NCI-H69 (cell line): ENCODE measurements at regions not wholly inside any gene's neighbourhood (a gene's known extent, or its start where the extent isn't known, plus 50 kb on each side); places are given as distances from the start of the nearest gene placed in this dataset.

Source experiments
- DNase-seq: peaks from one replicate; lab custom pipeline; 2025; lab: John Stamatoyannopoulos, UW

DNA sequence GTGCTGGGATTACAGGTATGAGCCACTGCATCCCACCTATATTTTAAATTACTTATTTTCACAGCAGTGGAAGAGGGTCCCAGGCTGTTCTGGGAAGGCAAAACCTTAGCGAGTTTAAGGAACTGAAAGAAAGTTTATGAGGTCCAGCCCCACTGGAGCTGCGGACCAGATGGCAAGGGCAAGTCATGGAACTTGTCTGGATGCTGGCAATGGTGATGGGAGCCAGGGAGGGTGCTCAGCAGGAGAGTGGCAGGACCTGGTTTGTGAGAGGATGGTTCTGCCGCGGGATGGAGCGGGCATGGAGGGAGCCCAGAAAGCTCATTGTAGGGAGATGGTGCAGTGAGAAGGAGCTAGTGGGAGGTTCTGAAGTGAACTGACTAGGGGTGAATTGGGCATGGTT lies 50.6 kb upstream of the SLC45A1 start:
- DNase-seq, result no peak

DNA sequence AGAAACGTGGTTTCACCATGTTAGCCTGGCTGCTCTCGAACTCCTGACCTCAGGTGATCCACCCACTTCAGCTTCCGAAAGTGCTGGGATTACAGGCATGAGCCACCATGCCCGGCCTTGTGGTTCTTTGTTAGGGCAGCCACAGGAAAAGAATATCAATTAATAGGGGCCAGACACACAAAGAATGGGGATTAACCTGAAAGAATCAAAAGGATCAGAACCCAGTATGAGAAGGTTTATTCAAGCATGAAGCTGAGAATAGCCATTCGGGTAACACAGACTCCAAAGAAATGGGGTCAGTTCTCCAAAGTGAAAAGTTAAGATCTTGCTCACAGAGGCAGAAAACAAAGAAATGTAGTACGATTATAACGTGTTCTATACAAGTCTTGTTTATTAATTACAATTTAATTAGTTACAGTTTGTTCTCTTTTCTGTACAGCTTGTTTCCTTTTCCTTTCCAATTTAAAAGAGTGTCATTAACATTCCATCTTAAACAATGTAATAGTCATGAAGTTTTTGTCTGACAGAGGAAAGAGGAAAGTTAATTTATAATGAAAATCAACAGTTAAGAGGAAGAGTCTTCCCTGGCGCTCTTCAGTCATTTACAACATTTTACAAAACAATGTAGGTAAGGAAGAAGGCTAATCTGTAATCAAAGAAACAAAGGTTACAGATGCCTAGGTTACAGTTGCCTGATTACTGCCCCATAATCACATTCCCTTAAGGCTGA lies 51.3 kb upstream of the SLC45A1 start:
- DNase-seq, result no peak

DNA sequence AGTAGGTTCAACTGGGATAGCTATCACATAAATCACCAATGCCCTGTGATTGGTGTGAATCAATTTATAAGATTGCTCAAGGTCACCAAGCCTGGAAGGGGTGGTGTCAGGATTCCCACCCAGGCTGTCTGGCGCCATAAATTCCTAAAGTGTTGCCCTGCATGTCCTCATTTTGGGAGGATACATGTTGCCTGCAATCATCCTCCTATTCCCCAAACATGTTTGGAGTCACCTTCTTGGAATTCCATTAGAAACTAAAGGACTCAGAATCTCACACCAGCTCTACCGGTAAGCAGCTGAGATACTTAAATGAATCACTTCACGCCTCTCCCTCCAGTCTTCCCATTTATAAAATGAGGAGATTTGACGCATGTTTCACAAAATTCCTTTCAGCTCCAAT lies 54.1 kb upstream of the SLC45A1 start:
- no peak for DNase-seq

DNA sequence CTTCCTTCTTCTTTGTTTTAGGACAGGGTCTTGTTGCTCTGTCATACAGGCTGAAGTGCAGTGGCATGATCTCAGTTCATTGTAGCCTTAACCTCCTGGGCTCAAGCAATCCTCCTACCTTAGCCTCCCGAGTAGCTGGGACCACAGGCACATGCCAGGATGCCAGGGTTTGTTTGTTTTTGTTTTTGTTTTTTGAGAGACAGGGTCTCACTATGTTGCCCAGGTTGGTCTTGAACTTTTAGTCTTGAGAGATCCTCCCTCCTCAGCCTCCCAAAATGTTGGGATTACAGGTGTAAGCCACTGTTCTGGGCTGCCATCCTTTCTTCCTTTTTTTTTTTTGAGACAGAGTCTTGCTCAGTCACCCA lies 56.5 kb upstream of the SLC45A1 start:
- DNase-seq, result no peak

DNA sequence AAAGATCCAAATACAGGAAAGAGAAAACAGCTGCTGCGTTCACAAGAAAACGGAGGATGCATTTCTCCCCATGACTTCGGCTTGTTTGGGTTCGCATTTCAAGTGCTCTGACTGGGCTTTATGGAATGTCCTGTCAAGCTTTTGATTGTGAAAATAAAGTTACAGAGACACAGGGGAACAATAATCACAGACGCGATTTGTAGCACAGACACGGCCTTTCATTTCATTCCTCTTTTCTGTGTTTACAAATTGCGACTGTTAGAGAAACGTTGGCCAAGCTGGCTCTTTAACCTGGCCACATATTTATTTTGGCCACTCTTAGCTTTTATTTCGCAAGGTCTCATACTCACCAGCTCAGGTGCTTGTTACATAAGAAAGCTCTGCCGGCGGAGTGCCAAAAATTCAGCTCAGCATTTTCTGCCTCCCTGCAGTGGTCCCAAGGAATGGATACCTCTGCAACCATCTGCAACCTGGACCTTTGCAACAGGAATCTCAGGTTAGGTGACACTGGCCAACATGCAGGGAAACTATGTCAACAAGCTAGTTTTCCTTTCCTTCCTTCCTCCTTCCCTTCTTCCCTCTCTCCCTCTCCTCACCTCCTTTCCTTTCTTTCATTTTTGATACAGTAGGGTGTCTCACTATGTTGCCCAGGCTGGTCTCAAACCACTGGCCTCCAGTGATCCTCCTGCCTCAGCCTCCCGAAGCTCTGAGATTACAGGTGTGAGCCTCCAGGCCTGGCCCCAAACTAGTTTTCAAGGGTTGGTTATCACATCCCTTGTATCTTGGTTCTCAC lies 58.2 kb upstream of the SLC45A1 start:
- DNase-seq, result peak; percentile 37

DNA sequence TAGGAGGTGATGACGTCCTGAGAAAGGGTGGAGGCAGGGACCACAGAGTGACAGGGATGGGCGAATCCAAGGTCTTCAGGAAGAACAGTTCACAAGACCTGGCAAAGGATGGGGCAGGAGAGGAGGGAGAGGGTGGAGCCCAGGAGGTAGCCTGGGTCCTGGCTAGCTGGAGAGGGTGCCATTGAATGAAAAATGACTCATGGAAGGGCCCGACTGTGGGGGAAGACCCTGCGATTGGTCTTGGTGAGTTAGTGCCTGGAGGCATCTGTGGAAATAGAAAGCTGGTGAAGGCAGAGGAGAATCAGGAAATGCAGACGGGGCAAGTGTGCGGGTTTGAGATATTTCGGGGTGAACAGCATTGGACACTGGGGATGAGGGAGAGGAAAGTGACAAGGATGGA lies 60.3 kb upstream of the SLC45A1 start:
- DNase-seq, result no peak

DNA sequence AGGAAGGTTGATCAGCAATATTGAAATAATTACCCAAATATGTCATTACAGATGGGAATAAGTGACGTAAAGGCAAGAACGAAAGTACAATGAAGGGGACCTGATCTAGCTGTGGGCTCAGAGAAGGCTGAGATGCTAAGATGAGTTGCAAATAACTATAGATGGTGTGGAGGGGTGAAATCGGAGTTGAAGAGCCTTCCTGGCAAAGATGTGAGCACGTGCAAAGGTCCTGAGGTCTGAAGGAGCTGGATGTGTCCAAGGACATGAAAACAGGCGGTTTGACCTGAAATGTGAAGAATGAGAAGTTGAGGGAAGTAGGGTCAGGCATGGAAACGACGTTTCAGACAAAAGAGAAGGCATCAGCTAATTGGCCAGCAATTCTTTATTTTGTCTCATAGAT lies 61.6 kb upstream of the SLC45A1 start:
- DNase-seq, result no peak

DNA sequence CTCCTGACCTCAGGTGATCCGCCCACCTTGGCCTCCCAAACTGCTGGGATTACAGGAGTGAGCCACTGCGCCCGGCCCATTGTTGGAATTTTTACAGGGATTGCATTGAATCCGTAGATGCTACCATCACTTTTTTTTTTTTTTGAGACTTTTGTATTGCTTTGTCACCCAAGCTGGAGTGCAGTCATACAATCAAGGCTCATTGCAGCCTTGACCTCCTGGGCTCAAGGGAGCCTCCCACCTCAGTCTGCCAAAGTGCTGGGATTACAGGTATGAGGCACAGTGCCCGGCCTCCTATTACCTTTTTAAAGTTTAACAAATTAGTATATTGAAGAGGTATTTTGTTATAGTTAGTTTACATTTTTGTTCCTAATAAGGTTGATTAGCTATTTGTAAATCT lies 62.2 kb upstream of the SLC45A1 start:
- DNase-seq, result no peak

DNA sequence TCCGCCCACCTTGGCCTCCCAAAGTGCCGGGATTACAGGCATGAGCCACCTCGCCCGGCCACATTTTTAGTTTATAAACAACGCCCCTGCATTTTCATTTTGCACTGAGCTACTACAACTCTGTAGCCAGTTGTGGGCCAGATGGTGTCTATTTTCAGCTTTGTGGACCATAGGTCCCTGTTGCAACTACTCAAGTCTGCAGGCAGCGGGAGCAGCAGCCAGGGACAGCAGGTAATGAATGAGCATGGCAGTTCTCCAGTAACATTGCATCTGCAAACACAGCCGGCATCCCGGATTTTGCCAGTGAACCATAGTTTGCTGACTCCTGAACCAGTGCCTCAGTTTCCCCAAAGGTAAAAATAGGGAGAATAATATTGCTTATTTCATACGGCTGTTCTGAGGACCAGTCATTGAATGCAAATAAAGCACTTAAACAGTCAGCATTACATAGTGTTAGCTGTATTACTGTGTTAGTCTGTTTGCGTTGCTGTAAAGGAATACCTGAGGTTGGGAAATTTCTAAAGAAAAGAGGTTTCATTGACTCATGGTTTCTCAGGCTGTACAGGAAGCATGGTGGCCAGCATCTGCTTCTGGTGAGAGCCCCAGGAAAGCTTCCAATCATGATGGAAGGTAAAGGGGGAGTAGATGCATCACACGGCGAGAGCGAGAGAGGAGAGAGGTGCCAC lies 65.5 kb upstream of the SLC45A1 start:
- DNase-seq, result no peak

DNA sequence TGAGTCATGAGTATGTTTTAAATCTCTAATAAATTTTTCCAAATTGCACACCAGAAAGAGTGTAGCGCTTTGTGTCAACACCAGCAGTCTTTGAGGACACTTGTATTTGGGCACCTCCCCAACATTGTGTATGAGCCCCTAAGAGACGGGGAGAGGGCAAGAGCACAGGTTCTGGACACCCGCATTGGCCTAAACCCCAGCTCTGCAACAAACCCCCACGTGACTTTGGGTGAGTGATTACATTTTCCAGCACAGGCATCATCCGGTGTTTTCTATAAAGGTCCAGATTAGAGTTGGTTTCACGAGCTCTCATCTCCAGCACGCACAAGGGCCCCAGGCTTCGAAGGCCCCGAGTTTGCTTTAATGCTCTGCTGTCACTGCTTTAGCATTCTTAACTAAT lies 66.3 kb upstream of the SLC45A1 start:
- DNase-seq, result no peak

DNA sequence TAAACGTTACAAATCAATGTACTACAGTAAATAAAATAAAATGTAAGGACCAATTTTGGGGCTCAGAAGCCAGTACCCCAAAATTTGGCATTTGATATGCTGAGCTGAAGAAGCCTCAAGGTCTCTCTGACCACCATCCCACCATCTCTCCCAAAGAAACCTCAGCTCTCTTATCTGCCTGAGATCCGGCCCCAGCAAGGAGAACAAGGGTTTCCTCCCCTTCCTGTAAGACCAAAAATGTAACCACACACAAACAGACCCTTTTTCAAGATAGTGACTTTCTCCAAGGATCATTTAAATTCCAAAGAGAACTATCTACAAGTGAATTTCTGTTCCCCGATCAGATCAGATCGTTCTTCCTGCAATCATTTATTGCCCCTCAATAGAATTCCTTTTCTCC lies 68.1 kb upstream of the SLC45A1 start:
- no peak for DNase-seq

DNA sequence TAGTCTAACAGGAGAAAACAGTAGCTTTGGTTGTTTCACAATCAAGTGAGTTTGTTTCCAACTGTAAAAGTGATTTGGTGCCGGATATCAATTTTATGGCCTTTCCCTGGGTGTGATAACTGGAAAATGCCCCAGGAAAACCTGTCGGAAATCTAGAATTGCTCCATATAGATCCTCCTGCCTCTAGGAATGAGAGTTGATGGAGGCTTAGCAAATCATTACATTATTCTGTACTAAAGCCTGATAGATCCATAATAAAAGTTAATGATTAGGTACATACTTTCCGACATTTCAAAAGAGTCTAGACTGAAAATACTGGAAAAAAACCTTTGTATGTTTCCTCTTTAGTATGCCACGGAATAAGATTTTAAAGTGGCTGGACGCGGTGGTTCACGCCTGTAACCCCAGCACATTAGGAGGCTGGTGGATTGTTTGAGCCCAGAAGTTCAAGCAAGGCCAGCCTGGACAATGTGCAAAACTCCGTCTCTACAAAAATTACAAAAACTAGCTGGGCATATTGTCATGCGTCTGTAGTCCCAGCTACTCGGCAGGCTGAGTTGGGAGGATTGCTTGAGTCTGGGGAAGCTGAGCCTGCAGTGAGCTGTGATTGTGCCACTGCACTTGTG lies 70.0 kb upstream of the SLC45A1 start:
- DNase-seq, result no peak

DNA sequence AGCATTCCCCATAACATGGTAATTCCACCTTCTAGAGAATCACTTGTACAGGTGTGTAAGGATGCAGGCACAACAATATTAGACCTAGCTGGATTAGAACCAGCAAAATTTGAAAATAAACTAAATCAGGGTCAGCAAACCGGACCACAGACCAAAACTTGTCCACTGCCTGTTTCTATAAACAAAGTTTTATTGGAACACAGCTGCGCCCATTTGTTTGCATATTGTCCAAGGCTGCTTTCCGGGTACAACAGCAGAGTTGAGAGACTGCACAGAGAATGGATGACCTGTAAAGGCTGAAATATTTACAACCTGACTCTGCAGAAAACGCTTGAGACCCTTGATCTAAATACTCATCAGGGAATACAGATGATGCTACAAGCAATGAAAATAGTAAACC lies 73.6 kb upstream of the SLC45A1 start:
- no peak for DNase-seq

DNA sequence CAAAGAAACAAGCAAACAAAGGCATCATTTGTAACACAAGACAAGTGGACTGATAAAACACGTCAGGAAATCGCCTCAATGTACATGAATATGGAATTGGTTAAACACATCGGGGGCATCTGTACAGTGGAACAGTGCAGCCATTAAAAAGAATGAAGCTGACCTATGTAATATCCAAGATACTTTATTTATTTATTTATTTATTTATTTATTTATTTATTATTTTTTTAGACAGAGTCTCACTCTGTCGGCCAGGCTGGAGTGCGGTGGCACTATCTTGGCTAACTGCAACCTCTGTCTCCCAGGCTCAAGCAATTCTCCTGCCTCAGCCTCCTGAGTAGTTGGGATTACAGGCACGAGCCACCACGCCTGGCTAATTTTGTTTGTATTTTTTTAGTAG lies 75.4 kb upstream of the SLC45A1 start:
- DNase-seq, result no peak

DNA sequence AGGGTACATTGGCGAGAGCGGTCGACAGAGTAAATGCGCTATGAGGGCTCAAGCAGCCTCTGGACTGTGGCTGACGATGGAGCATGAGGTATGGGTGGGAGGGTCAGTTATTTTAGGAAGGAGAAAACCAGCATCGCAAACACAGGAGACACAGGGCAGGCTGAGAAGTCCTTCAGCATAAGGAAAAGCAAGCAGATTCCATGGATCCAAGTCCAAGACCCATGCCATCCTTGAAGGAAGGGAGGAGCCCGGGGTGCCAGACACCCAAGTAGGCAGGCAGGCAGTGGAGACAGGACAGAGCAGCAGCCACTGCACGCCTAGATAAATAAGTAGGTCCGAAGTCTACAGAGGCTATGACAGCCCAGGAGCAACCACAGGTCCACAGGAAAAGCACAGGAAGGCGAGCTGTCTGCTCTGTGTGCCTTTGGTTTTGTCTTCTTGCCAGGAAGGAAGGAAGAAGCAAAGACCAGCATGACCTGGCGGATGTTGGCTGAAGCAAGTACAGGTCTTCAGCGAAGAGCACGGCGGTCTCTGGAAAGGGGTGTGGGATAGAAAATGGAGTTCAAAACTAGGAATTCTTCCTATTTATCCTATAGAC lies 76.4 kb upstream of the SLC45A1 start:
- no peak for DNase-seq

DNA sequence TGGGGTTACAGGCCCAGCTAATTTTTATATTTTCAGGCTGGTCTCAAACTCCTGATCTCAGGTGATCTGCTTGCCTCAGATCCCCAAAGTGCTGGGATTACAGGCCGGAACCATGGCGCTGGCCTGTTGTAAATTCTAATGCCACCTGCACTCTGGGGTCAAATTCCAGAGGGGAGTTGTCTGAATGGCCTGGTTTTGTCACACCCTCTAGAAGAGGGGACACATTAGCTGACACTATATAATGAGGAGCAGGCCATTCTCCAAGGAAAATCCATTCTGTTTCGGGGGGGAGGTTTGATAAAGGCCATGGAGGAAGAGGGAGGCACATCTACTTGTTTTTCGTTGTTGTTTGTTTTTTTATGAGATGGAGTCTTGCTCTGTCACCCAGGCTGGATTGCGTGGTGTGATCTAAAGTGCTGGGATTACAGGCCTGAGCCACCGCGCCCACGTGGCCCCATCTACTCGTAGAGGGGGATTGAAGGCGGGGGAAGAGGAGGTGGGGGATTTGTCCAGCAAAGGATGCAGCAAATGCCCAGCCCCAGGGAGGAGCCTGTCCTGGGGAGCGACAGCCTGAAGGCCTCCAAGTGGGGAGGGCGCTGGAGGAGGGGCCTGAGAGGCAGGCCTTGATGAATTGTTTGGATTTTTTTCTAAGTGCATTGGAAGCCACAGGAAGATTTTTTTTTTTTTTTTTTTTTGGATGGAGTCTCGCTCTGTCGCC lies 78.4 kb upstream of the SLC45A1 start:
- DNase-seq, result no peak

DNA sequence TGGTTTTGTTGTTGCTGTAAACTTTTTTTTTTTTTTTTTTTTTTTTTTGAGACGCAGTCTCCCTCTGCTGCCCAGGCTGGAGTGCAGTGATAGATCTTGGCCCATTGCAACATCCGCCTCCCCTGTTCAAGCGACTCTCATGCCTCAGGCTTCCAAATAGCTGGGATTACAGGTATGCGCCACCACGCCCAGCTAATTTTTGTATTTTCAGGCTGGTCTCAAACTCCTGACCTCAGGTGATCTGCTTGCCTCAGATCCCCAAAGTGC lies 78.9 kb upstream of the SLC45A1 start:
- no peak for DNase-seq

DNA sequence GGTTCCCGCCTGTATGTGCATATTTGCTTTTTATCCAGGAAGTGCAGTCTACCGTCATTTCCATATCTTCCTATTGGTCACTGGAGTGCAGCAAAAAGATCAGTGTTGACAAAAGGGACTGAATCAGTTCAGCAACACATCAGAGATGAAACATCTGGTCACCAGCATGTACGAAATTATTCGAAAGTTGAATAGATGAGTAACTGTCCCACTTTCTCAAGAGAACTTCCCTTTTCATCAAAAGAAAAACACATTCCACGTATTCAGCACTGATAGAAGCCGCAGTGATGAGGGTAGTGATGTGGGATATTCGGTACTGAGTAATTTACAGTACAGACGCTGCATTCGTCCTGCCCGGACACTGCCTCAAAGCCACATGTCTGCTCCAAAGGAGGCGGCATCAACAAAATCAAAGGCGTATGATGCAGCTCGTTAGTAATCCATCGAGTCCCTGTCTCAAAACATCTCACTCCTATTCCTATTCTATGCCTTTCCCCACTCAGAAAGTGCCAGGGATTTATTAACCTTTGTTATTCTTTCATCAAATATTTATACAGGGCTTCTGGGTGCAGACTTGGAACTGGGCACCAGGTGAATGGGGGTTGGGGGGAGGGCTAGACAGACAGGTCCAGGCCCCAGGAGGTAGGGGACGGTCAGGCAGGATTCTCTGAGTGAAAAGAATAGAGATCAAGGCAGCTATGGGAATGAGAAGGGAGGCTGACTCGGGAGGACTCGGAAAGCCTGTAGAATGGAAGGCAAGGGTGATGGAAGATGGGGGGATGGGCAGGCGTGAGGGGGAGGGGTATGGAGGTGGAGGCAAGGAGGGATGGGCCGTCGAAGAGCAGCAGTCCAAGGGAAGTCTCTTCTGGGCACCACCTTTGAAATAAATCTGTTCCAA lies 79.5 kb upstream of the SLC45A1 start:
- DNase-seq, result peak; percentile 58

DNA sequence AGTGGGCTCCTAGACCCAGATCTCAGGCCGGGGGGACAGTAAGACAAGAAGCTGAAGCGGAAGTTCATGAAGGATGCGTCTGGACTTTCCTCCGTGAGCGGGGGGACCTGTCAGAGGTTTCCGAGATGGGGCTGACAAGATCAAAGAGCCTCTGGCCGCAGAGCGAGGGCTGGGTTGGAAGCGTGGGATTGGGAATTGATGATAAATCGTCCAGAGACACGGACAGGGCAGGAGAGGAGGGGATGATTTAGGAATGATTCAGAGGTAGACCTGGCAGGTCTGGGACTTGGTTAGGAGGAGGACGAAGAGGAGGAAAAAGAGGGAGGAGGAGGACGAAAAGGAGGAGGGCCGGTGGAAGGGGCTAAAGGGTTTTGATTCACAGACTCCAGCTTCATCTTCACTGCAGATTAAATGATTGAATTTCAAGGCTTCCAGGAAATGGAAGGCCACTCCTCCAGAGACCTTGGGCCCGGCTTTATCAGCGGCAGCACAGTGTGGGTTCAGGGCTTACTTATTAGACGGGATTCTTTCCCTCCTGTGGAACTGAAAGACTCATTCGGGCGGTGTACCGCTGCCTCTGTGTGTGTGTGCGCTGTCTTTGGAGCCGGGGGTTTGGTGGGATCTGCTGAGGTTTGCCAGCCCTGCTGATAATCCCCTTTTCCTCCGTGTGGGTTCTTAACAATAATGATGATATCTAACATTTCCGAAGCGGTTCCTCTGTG lies 85.7 kb upstream of the SLC45A1 start:
- no peak for DNase-seq

DNA sequence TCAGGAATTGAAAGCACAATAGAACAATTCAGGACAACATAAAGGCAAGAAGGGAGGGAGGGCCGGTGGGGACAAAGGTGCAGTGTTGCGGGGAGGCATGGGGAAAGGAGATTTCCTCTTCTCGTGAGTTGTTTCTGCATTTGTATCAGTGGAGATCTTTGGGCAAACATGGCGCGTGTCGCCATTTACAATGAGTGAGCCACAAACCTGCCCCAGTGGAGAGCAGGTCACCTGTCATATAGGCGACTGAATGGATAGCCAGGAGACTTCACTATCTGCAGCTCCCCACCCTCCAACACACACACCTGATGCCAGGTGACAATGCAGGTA lies 87.7 kb upstream of the SLC45A1 start:
- no peak for DNase-seq
